GM21367 (cell line): ENCODE measurements at regions not wholly inside any gene's neighbourhood (a gene's known extent, or its start where the extent isn't known, plus 50 kb on each side); places are given as distances from the start of the nearest gene placed in this dataset.

Source experiments
- ATAC-seq: cut with Tn5 transposase; IDR thresholded peaks from one replicate; pipeline ENCODE4 v1.9.1; 2021; ENCODE audit not compliant: unreplicated experiment

DNA sequence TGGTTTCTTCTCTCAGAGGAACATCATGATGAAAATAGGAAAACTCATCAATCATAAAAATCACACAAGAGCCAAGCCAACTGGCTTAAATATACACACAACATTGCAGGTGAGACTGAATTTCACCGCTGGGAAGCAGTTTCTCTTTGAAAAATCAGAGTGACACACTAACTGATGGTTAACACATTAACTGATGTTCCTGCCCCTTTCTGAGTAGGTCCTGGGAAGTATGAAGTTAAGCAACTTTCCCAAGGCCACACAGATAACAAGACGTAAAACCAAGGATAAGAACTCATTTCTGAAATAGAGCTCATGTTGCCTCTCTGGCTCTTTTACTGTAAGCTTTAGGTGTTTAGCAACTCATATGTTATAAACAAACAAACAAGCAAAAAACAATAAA lies 813.7 kb upstream of the HS3ST1 start:
- ATAC-seq: no peak

DNA sequence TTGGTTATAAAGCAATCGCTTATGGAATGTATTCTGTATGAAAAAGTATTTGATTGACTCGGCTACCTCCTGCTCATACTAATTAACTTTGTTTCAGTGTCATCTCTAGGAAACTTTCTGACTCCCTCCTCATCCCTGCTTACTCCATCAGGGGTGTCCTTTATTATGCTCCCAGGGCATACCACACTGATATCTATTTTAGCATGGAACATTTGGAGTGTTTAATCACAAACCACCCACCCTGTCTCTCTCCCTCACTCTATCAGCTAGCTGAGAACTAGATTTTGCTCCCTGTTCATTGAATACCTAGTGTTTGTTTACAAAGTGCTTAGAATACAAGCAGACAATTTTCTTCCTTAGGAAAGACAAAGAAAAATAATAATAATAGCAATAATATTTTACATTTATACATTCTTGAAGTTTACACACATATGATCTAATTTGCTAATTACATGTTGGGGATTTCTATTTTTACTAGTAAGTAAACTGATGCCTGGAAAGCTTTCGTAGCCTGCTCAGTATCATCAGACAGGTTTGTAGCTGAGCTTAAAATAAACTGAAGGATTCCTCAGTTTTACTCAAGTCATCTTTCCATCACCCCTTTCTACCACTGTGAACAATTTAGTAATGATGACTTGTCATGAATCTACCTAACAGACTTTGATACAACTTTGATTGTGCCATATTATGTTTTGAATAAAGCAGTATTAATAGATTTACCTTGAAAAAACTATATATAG lies 811.4 kb upstream of the HS3ST1 start:
- no peak for ATAC-seq

DNA sequence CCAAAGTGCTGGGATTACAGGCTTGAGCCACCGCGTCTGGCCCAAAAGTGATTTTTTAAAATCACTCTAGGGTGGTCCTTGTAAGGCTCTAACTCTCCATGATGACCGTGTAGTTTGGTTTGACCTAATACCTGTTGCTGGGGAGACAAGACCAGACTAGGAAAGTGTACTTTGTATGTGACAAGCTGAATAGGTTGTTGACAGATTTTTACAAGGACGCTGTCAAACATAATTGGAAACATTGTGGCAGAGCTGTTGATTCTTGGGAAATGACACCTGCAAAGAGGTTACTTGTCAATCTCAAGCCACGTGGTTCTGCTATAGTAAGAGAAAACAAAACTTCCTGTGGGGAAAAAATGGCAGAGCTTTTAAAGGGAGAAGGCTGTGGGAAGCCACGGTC lies 802.4 kb upstream of the HS3ST1 start:
- no peak for ATAC-seq

DNA sequence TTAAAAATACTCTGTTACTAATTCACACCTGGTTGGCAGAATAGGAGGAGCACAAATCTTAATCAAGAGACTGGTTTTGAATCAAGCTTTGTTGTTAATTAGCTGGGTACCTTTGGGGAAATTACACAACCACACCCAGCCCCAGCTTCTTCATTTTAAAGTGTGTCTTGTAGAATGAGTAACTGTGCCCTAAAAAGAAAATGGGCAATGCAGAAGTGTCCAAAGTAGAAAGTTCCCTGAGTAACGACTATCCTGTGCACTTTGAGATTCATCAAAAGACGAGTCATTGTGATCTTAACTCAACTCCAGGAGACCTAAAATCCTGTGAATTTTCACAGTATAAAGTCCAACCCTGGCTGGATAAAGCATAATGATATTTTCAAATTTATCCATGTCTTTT lies 792.3 kb upstream of the HS3ST1 start:
- ATAC-seq: no peak

DNA sequence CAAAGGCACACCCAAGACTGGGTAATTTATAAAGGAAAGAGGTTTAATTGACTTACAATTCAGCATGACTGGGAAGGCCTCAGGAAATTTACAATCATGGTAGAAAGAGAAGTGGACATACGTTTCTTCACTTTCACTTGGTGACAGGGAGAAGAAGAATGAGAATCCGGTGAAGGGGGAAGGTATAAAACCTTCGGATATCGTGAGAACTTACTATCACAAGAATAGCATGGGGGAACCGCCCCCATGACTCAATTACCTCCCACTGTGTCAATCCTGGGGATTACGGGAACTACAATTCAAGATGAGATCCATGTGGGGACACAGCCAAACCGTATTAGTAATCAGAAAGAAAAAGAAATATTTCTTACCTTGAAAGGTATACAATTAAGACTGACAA lies 782.9 kb upstream of the HS3ST1 start:
- no peak for ATAC-seq

DNA sequence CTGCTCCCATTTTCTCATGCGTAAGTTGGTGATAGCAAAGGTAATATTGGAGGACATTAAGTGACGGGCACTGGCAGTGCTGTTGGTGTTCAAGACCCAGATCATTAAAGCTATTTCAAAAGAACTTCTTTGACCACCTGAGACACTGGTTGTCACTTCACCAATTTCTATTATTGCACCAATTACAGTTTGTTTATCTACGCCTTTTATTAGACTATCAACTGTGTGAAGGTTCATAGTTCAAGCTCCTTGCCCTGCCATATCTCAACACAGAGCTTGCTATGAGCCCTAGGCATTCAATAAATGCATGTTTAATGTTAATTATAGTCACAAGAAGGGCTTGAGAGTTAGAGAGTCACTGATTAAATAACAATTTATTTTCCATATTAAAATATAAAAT lies 778.7 kb upstream of the HS3ST1 start:
- no peak for ATAC-seq

DNA sequence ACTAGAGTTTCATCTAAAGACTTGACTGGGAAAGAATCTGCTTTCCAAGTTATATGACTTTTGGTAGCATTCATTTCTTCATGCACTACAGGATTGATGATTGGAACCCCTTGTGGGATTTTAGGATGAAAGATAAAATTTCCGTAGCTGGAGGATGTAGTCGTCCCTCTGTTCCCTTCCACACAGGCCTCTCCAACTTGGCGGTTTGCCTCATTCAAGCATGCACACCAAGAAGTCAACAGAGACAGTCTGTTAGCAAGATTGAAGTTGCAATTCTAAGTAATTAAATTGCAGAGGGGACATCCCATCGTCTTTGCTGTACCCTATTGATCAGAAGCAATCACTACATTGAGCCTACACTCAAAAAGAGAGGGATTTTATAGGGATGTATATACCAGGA lies 777.4 kb upstream of the HS3ST1 start:
- no peak for ATAC-seq

DNA sequence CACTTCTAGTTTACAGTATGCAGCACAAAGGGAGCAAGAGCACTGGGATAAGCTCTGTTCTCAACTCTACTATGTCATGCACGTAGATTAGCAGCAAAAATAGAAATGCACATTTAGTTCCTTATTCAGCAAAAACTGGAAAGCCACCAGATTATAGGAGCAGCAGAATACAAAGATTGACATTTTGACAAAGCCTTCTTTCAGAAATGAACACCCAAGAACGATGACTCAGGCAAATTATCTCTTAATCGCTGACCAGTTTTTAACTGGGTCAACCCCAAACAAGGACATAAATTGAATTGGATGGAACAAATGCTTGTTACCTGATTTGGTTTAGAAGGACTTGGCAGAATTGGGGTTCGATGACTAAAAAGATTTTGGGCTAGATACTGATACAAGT lies 775.3 kb upstream of the HS3ST1 start:
- no peak for ATAC-seq

DNA sequence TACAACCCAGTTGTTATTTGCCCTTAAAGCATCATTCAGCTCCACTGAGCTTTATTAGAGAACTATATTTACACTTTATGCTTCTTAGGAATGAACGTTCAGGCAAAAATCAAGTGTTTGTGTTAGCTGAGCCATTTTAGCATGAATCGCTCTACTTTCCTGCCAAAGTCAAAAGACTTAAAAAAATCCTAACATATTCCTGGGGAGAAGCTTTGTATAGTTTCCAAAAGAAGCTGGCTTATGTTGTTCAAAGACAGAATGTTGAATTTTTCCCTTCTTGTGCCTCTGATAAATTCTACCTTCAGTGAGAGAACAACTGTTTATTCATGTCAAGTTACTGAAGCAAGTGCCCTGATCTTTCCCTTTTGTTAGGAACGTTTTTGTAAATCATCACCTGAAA lies 771.5 kb upstream of the HS3ST1 start:
- ATAC-seq: no peak

DNA sequence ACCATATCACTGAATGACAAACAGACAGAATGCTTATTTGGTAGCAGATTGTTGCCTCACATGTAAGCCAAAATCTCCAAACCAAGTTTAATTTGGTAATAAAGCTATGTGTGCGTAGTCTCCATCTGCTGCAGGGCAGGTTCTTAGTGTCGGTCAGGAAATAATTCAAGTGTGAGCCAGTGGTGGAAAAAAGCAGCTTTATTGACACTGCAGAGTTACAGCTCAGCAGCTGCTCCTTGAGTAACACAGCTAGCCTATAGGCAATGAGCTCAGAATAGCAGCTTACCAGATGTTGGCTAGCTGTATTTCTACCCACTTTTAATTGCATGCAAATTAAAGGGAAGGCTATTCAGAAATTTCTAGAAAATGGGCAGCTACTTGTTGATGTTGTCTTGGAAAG lies 757.8 kb upstream of the HS3ST1 start:
- no peak for ATAC-seq

DNA sequence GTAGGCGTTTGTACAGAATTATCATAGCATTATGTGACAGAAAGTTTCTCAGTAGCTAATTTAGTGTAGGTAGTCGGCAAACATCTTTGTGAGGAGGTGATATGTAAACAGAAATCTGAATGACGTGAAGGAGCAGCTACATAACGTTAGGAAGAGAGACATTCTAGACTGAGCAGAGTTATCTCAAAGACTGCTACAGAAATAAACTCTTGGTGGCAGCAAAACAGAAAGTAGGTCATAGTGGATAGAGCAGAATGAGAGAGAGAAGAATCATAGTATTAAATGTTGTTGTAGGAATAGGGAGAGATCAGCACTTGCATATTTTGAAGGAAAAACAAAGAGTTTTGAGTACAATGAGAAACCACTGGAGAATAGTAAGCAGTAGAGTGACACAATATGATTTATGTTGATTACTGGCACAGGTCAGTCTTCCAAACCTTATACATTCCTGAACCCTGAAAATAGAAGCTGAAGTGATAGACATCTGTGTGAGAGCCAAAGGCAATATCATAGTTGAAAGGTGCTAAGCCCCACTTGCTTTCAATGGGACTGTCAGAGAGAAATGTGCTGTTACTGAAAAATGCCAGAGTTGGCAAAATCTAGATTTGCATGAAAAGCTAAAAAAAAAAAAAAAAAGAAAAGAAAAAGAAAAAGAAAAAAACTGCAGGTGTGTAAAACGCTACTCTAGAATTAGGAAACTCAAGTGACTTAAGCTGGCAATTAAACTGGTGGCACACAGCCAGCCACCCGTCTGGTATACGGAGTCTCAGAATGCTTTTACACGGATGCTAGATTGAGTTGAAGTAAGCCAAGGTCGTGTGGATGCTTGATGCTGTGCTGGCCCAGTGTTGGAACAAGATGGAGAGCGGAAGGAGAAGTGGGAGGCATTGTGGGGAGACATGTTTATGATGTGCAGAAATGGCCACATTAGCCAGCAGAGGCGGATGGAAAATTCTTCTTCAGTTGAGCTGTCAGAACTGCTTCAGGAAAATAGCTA lies 750.2 kb upstream of the HS3ST1 start:
- ATAC-seq: no peak

DNA sequence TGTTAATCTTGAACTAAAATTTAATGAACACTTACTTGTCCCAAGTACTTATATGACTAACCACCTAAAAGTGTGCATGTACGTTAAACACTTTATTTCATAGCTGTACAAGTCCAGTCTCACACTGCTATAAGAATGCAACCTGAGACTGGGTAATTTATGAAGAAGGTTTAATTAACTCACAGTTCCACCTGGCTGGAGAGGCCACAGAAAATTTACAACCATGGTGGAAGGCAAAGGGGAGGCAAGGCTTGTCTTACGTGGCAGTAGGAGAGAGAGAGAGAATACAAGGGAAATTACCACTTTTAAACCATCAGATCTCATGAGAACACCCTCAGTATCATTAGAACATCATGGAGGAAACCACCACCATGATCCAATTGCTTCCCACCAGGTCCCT lies 748.7 kb upstream of the HS3ST1 start:
- ATAC-seq: no peak

DNA sequence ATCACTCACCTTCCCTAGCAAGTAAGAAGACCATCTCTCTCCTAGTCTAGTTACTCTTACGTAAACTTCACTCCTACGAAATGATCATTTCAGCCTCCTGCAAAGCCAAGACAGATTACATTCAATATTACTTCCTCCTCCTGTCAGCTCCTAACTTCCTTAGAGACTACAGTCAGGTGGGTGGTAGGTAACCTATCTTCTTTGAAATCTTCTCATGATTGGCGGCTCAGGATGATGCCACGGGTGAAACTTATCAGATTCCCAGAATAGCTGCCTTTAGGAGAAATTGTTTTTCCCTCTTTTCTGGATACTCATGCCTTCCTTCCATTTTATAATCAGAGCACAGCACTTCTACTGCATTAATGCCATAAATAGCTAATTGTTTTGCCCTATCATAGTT lies 744.8 kb upstream of the HS3ST1 start:
- ATAC-seq: no peak

DNA sequence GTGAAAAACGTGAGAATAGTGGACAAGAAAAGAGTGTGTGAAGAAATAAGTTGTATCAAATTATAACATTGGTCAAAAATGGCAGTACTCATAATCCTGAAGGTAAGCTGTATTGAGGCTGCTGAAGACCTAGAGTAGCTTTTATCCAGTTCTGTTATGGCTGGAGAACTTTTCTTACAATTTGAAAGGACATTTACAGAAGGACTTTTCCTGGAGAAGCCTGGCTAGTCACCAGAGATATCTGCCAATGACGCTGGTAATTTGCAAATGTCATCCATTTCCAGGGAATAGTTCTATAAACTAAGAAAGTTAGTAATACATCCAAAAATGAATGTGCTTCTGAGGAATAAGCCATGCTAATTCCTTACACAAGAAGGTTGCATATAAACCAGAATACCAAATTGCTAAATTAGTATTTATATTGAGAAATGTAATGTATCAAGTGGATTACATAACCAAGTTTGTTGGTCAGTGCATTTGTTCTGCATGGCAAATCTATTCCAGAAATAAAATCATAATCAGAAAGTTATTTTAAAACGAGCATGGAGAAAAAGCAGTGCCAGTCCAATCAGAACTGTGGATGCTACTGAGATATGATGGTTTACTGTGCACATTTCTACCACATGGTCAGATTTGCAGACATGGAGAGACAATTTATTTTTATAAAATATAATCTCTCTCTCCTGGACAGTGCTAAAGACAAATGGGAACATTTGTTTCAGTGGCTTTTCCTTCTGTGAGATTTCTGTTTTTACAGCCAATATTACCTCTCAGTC lies 743.7 kb upstream of the HS3ST1 start:
- no peak for ATAC-seq

DNA sequence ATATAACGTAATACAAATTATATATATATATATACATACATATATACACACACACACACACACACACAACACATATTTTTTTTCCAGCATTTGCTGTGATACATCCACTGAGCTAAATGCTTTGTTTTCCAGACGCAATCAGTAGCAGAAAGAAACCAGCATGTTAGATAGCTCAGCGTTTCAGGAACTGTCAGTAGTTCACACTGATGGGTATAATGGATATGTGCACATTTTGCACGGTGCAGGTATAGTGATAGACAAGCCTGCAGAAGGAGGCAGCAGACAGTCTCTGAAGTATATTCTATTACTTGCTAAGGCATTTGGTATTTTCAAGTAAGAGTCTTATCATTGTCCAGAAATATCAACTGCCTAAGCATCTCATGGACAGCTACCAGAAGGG lies 741.6 kb upstream of the HS3ST1 start:
- ATAC-seq: no peak

DNA sequence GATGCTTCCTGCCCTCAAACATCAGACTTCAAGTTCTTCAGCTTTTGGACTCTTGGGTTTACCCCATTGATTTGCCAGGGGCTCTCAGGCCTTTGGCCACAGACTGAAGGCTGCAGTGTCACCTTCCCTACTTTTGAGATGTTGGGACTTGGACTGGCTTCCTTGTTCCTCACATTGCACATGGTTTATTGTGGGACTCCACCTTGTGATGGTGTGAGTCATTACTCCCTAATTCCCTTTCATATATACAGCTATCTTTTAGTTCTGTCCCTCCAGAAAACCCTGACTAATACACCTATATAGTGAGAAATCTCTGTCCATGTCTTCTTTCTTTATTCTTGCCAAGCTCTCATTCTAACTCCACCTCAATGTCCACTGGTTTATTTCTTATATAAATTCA lies 736.9 kb upstream of the HS3ST1 start:
- no peak for ATAC-seq

DNA sequence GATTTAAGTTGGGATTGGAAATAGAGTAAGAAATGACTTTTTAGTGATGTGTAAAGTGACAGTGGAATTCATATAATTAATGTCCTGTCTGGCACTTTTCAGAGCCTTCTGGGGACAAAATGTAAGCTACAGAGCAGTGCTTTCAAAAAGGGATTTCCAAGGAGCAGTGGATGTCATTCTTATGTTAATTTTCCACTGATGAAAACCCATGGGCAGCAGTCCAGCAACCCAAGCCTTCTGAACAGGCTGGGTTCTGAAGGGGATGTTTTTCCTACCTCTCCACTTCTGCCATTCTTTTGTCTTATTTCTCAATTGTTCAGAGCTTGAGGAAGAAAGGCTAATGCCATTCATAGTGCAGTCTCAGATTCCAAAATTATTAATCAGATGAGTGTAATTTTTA lies 717.6 kb upstream of the HS3ST1 start:
- ATAC-seq: no peak

DNA sequence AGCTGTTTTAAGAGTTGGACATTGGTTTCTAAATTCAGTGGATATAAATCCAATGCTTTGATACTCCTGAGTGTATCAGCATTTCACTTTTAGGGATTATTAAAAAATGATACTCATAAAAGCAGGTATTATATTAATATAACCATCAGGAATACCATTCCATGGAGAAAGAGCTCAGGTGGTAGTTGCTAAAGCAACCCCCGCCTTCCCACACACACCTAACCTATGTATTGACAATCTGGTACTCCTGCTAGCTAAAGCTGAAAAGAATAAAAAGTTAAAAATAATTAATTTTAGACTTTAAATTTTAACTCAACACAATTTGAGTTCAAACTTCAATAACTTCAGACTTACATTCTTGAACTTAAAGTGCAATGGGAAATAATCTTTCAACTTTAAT lies 717.1 kb upstream of the HS3ST1 start:
- no peak for ATAC-seq

DNA sequence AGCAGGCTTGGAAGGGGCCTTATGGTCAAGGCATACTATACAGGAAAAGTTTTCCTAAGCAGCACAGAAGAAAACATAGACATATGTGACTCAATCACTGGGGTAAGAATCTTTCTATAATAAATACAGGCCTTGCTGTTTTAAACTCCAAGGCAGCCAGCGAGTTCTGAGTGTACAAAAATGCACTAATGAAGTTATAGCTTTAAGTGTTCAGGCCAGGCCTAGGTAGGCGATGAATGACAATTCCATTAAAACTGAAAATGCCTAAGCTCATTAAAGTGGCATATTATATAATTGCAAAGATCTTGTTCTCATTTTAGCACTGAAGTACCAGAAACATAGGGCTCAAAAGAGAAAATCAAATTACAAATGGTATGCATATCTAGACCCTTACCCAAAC lies 716.4 kb upstream of the HS3ST1 start:
- ATAC-seq: no peak

DNA sequence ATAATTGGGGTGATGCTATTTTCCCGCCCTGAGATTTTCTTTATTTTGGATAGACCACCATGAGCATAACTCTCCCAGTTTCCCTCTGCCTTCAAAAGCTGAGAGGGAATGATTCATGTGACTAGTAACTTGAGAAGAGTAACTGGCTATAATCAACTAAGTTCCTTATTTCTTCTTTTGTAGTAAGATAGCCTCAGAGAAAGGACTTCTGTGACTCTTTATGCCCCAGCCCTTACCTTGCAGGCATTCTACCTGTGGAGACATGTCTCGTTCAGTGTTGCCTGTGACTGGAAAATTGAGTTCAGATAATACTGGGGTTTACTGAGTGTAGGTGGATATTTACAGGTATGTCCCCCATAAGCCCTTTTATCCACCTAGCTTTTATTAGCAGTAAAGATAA lies 715.4 kb upstream of the HS3ST1 start:
- no peak for ATAC-seq

DNA sequence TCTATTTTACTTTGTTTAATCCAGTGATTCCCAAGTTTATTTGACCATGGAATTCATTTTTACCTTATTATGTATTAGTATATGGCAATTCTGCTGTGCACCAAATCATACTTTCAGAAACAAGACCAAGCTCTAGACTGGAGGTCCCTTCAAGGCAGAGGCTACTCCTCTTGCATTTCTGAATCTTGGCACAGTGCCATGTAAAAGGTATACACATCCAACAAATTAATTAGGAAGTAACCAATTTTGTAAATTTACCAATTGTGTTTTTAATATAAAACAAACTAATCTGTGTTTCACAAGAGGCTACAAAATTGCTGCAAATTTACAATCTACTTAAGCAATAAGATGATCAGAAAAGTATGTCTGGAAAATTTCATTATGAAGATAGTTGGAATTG lies 712.2 kb upstream of the HS3ST1 start:
- ATAC-seq: no peak

DNA sequence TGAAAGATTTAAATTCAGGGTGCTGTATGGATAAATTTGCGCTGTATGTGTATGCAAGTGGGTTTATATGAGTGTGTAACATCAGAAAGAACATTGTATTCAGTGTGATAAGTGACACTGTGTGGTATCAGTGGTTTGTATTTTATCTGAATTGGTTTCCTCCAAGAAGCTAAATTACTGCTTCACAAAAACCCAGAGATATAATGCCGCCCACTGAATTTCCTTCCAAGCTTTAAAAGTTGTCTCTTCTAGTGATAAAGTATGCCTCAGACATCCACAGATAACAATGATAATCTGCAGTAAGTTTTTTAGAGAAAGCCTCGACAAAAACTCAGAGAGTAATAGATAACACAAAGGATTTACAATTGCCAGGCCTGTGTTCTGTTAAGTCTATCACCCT lies 710.6 kb upstream of the HS3ST1 start:
- no peak for ATAC-seq
